Colonic mucosa (tissue), 4 donors: ENCODE measurements at regions not wholly inside any gene's neighbourhood (a gene's known extent, or its start where the extent isn't known, plus 50 kb on each side); places are given as distances from the start of the nearest gene placed in this dataset.
"Not testable (repeated sequence)": the region's sequence is repeated elsewhere in the genome, so short reads cannot be mapped to it uniquely, and the experiment has no call there.

Source experiments
- DNase-seq: peaks from one replicate; pipeline ENCODE4 v3.0.0-alpha.2; 2020
- H3K27ac ChIP-seq: fragments of 200-600 bp; one replicate; pipeline ENCODE4 v1.8.0; 2021
- H3K27me3 ChIP-seq: fragments of 200-600 bp; one replicate; pipeline ENCODE4 v1.8.0; 2021
- H3K36me3 ChIP-seq: fragments of 200-600 bp; one replicate; pipeline ENCODE4 v1.8.0; 2021
- H3K4me1 ChIP-seq: fragments of 200-600 bp; one replicate; pipeline ENCODE4 v1.8.0; 2021; ENCODE audit warnings: mild to moderate bottlenecking
- H3K4me3 ChIP-seq: fragments of 200-600 bp; one replicate; pipeline ENCODE4 v1.8.0; 2021
- H3K9ac ChIP-seq, 2 donors: one replicate each; pipeline ENCODE4 v1.7.0; 2013; ENCODE audit warnings: control low read depth in 2 of 2, low read depth in 2 of 2, low read length in 2 of 2
- H3K9me3 ChIP-seq: fragments of 200-600 bp; one replicate; pipeline ENCODE4 v1.8.0; 2021
- CTCF ChIP-seq: fragments of 200-600 bp; IDR thresholded peaks from one replicate; pipeline ENCODE4 v1.8.0; 2022; ENCODE audit warnings: antibody characterized with exemption, mild to moderate bottlenecking
- intact Hi-C: fragments of 100-400 bp; cut with DNase I; formaldehyde crosslinking; loops from one replicate; pipeline ENCODE4 v1.14.1; 2022
- donor health status: healthy.
- donor health status: DM: no; HTN: no; CAD: no.
- donor health status: DM: no; HTN: no; CAD: no.

DNA sequence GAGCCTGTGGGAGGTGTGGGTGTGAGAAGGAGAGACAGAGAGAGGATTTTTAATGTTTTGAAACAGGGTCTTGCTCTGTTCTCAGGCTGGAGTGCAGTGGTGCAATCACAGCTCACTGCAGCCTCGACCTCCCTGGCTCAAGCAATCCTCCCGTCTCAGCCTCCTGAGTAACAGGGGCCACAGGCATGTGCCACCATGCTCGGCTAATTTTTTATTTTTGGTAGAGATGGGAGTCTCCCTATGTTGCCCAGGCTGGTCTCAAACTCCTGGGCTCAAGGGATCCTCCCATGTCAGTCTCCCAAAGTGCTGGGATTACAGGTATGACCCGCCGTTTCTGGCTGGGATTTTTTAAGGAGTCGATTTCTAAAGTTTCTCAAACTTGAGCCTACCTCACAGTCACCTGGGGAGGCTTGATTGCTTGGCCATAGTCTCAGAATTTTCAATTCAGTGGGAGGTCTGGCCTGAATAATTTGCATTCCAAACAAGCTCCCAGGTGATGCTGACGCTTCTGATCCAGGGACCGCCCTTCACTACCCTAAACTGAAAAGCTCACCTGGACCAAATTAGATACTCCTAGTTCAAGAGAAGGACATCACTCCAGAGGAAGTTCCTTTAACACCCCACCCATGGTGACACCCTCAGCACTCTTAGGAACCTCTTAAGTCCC, 70.8 kb upstream of the SLC1A4 start:
- H3K27ac ChIP-seq: no peak overlapping the region

GRCh38 chr2:64919261-64919660, 69.9 kb upstream of the SLC1A4 start:
- intact Hi-C loops: loop anchor here (2.0 to 10.0 kb wide), 2 partner anchors 116 to 656 kb away; no protein-coding TSS in a partner anchor
- no peak overlapping the region for H3K9ac ChIP-seq
- H3K27me3 ChIP-seq: no peaks in the 10 kb centered on the region
- no peak overlapping the region for H3K4me3 ChIP-seq
- no peak for TF ChIP-seq CTCF
- no peaks in the 10 kb centered on the region for H3K36me3 ChIP-seq
- no peak overlapping the region for H3K27ac ChIP-seq
- H3K9me3 ChIP-seq: no peaks in the 10 kb centered on the region
- DNase-seq: no peak
- peaks cover 7% of the 10 kb centered on the region for H3K4me1 ChIP-seq

More for the DNA sequence above, 70.8 kb upstream of the SLC1A4 start:
- H3K4me3 ChIP-seq: peak overlapping the region; percentile 41
- peaks cover 7% of the 10 kb centered on the region for H3K4me1 ChIP-seq
- intact Hi-C loops: loop anchor here (2.0 to 10.0 kb wide), 2 partner anchors 116 to 656 kb away; no protein-coding TSS in a partner anchor
- no peaks in the 10 kb centered on the region for H3K9me3 ChIP-seq
- H3K36me3 ChIP-seq: no peaks in the 10 kb centered on the region
- peak overlapping the region; percentile 12 to 65 for H3K9ac ChIP-seq
- TF ChIP-seq CTCF: no peak
- DNase-seq: no peak
- no peaks in the 10 kb centered on the region for H3K27me3 ChIP-seq

DNA sequence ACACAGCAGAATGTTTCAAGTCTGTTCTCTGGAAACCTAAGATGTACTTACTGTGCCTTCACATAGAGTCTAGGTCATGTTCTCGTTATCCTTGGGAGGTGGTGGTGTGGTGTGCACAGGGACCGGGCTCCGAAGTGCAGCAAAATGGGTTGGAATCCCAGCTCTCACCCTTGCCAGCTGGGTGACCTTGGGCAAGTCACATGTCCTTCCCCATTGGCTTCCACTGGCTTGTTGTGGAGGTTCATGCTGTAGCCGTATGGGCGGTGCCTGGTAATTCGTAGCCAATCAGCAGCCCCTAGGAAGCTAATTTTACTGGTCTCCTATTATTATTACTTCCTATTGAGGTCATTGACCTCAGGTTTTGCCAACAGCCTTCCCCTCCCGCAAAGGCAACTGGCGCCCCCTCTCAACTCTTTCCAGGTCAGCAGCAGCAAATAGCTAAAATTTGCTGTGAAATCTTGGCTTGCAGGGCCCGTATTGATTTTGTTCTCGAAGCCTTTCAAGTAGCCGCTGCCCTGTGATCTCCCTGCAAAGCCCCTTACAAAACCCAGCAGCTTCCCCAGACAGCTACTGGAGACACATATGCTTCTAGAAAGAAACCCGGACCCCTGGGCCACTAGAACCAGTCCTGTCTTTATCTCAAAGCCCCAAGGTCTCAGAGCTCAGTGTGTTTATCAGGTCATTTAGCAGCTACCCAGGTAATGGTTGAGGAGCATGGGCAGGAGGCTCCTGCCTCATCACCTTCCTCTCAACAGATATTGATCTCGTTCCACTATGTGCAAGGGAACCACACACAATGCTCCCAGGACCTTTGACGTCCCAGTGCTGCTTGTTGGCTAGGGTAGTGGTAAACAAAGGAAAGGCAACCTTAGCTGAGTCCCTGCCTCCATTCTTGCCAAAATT, 66.5 kb upstream of the SLC1A4 start:
- intact Hi-C loops: no loop called here
- Histone ChIP-seq H3K36me3 (no peaks in the 10 kb centered on the region), H3K27me3 (no peaks in the 10 kb centered on the region), H3K9me3 (no peaks in the 10 kb centered on the region), H3K4me3 (no peak overlapping the region), H3K27ac (no peak overlapping the region), H3K4me1 (peaks cover 4% of the 10 kb centered on the region), H3K9ac (no peak overlapping the region)
- no peak for DNase-seq
- TF ChIP-seq CTCF: no peak

GRCh38 chr2:64923385-64923710, 65.9 kb upstream of the SLC1A4 start:
- intact Hi-C loops: no loop called here
- TF ChIP-seq CTCF: no peak
- DNase-seq: no peak
- Histone ChIP-seq H3K9ac (no peak overlapping the region), H3K36me3 (no peaks in the 10 kb centered on the region), H3K27ac (no peak overlapping the region), H3K27me3 (no peaks in the 10 kb centered on the region), H3K9me3 (no peaks in the 10 kb centered on the region), H3K4me3 (no peak overlapping the region), H3K4me1 (no peaks in the 10 kb centered on the region)

- H3K9me3 ChIP-seq: no peaks in the 10 kb centered on the region
- no peak for TF ChIP-seq CTCF
- no peak overlapping the region for H3K27ac ChIP-seq
- no peaks in the 10 kb centered on the region for H3K36me3 ChIP-seq
- no peak overlapping the region for H3K9ac ChIP-seq
- no peaks in the 10 kb centered on the region for H3K27me3 ChIP-seq
- no peak for DNase-seq
- no peaks in the 10 kb centered on the region for H3K4me1 ChIP-seq
- no peak overlapping the region for H3K4me3 ChIP-seq
- intact Hi-C loops: no loop called here
Measured at GRCh38 chr2:64924170-64924934, 64.8 kb upstream of the SLC1A4 start.

DNA sequence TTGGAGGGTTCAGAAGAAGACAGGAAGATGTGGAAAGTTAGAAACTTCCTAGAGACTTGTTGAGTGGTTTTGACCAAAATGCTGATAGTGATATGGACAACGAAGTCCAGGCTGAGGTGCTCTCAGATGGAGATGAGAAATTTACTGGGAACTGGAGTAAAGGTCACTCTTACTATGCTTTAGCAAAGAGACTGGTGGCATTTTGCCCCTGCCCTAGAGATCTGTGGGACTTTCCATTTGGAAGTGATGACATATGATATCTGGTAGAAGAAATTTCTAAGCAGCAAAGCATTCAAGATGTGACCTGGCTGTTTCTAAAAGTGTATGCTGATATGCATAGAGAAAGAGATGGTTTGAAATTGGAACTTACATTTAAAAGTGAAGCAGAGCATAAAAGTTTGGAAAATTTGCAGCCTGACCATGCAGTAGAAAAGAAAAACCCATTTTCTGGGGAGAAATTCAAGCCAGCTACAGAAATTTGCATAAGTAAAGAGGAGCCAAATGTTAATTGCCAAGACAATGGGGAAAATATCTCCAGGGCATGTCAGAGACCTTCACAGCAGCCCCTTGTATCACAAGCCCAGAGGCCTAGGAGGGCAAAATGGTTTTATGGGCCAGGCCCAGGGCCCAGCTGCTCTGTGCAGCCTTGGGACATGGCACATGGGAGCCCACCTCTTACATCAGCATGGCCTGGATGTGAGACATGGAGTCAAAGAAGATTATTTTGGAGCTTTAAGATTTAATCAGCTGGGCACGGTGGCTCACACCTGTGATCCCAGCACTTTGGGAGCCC, 63.1 kb upstream of the SLC1A4 start:
- H3K36me3 ChIP-seq, H3K4me1 ChIP-seq, H3K9me3 ChIP-seq, H3K27ac ChIP-seq, H3K27me3 ChIP-seq, H3K9ac ChIP-seq, DNase-seq, intact Hi-C loops, H3K4me3 ChIP-seq: not testable (repeated sequence)
